GM19397 (cell line): ENCODE measurements at regions not wholly inside any gene's neighbourhood (a gene's known extent, or its start where the extent isn't known, plus 50 kb on each side); places are given as distances from the start of the nearest gene placed in this dataset.
"Not testable (repeated sequence)": the region's sequence is repeated elsewhere in the genome, so short reads cannot be mapped to it uniquely, and the experiment has no call there.

Source experiments
- ATAC-seq: cut with Tn5 transposase; IDR thresholded peaks from one replicate; pipeline ENCODE4 v1.9.1; 2021; ENCODE audit warnings: mild to moderate bottlenecking, moderate library complexity; ENCODE audit not compliant: unreplicated experiment

- no peak for ATAC-seq
These were observed 92.0 kb upstream of the TBL1X start for GRCh38 chrX:9372866-9373265.

DNA sequence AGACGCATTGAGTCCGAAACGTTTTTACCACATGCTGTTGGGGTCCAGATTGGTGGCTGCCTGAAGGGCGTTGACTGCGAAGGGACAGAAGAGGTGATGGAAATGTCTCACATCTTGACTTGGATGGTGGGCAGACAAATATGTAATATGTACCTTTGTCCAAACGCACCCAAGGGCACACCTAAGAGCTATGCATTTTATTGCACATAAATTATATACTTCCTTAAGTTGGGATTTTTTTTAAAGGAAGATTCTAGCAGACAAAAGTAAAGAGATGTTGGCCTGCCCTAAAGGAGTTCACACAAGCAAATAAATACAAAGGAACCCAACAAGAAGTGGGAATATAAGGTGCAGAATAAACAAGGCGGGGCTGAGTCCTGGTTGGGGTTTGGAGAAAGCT lies 91.1 kb upstream of the TBL1X start:
- ATAC-seq, result no peak

- no peak for ATAC-seq
These were observed 90.3 kb upstream of the TBL1X start for GRCh38 chrX:9374555-9374954.

- no peak for ATAC-seq
These were observed 88.7 kb upstream of the TBL1X start for GRCh38 chrX:9376111-9376510.

DNA sequence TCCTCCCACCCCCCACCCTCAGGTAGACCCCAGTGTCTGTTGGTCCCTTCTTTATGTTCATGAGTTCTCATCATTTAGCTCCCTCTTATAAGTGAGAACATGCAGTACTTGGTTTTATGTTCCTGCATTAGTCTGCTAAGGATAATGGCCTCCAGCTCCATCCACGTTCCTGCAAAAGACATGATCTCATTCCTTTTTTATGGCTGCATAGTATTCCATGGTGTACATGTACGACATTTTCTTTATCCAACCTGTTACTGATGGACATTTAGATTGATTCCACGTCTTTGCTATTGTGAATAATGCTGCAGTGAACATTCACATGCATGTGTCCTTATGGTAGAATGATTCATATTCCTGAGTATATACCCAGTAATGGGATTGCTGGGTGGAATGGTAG lies 87.6 kb upstream of the TBL1X start:
- not testable (repeated sequence) for ATAC-seq

DNA sequence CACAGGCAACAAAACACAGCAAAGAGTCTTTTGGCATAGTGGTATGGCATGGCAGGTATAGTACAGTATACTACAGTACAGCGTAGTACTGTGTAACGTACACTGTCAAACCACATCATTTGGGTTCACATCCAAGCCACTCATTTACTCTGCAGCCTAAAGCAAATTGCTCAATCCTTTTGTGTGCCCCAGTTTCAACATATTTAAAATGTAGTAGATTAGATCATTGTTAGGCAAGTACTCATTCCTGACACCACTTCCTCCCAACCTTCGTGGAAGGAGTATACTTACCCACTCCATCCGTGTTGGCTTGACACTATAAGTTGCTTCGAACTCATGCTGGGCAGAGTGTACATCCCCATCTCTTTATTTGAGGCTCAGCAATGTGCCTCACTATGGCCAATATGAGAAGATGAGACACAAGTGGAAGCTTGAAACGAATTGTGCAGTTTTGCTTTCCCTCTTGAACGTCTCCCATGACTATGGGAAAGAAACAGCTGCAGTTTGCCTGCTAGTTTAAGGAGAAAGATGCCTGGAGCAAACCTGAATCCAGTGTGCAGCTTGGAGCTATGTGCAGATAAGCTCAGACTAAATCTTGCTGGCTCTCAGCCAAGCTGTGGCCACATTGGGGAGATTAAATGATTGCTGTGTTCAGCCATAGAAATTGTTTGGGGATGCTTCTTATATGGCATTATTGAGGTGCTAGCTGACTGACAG lies 85.7 kb upstream of the TBL1X start:
- no peak for ATAC-seq

DNA sequence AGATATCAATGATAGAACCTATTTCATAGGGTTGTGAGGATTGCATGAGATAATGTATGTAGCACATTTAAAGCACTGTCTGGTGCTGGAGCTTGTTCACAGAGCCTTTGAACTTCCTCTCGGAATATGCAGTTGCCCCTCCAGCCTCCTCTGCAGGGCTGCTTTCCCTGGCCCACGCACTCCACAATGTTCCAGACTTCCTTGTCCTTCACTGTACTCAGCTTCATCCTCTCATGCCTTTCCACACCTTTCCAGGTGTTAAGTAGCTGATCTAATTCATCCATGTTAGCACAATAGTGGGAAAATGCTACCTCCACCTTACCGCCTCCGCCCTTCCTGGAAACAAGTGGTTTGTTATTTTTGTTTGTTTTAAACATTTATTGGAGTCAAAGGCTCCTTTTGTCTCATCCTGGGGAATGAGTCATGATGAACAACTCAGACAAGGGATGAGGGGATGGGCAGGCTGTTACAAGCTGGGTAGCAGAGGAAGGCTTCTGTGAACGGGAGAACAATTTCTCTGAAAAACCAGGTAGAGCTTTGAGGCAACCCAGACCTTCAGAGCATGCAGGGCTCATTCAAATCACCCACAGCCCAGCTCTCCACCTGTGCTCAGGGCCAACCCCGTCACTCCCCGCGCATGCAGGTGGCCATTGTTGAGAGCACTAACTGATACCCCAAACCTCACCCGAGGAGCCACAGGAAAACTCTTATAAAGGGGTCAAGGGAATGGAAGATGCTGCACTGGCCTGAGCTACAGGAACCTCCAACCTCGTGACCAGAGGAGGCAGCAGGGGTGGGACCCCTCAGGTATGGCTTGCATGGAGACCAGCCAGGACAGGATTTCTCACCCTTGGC lies 84.9 kb upstream of the TBL1X start:
- ATAC-seq, result no peak

DNA sequence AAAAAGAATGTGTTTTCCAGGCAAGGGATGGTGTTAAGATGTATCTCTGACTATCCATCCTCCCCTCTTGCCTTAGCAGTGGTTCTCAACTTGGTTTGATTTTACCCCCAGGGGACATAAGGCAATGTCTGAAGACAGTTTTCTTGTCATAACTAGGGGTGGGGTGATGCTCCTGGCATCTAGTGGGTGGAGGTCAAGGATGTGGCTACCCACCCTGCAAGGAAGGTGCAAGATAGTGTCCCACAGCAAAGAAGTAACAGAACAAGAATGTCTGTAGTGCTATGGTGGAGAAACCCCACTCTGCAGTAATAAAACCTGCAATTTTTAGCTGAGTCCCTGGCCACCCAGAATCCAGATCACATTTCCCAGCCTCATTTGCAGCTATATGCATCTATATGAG lies 81.2 kb upstream of the TBL1X start:
- ATAC-seq, result no peak

DNA sequence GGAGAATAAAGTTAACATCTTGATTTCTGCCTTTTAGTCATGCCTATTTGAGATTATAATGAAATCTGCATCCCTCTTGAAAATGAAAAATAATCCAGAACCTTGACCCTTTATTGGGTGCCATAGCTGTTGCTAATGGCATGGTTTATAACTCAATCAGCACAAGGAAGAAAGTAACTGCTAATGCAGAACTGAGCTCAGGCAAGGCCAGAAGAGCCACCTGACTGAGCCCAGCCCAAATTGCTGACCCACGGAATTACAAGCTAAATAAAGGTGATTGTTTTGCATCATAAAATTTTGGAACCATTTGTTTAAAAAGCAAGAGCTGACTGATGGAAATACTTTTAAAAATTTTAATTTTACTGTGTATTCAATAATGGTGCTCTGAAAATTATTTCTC lies 76.4 kb upstream of the TBL1X start:
- ATAC-seq, result no peak

DNA sequence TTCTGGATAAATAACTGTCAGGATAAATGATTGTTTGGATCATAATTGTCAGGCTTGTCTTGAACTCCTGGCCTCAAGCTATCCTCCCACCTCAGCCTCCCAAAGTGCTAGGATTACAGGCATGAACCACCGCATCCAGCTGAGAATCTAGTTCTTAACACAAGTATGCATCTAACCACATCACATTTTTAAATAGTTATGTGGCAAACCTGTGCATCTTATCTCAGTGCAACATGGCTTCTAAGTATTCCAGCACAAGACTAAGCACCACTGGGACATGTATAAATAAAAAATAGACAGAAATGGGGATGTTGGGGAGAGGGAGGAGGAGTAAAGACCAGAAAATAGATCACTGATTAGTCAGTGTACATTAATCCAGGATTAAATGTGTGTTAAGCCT lies 74.7 kb upstream of the TBL1X start:
- no peak for ATAC-seq

DNA sequence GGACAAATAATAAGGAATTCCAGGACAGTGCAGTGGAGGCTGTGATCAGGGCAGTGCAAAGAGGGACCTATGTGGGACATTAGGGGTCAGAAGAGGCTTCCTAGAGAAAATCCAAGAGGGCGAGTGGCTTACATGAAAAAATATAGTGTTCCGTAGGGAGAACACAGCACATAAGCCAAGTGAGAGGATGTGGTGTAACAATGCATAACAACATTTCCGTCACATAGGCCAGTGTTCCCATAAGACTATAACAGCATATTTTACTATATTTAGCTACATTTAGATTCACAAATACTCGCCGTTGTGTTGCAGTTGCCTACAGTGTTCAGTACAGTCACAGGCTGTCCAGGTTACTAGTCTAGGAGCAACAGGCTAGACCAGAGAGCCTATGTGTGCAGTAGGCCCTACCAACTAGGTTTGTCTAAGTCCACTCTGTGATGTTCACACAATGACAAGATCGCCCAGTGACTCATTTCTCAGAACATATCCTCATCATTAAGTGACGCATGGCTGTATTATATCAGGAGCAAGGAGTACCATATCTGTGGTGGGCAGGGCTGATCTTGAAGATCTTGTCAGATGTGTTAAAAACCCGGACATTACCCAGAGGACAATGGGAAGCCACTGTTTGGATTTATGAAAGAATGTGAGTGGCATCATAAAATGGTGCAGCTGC lies 74.0 kb upstream of the TBL1X start:
- no peak for ATAC-seq

DNA sequence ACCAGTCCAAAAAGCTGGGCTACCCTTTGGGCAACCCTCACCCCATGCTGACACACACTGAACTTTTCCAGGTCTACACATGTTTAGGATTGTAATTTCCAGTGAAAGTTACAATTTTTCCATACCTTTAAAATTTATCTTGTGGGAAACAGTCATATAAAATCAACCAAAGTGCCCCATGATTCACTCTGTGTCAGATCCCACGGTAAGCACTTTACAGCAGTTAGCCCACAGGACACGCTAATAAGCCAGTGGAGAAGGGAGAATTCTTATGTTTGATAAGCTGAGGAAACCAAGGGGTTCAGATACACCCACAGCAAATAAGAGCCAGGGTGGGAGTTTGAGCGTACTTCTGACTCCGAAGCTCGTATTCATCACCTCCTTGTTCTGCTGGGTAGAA lies 72.4 kb upstream of the TBL1X start:
- no peak for ATAC-seq

- ATAC-seq, result no peak
These were observed 71.3 kb upstream of the TBL1X start for GRCh38 chrX:9393571-9393970.

DNA sequence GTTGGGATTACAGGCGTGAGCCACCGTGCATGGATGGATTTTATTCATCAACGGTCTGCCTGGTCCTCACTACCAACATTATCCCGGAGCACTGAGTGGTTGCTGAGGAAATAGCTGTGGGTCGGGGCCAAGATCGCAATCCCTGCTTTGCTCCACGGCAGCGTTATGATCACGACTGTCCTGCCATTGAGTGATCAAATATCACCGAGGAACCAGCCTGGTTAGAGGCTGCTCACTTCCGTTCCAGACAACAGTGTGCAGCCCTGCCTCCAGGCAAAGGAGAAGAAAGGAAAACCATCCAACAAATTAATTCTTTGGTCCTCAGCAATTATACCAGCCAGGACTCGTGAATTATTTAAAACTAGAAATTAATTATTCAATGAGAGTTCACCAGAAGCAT lies 70.6 kb upstream of the TBL1X start:
- ATAC-seq, result no peak

DNA sequence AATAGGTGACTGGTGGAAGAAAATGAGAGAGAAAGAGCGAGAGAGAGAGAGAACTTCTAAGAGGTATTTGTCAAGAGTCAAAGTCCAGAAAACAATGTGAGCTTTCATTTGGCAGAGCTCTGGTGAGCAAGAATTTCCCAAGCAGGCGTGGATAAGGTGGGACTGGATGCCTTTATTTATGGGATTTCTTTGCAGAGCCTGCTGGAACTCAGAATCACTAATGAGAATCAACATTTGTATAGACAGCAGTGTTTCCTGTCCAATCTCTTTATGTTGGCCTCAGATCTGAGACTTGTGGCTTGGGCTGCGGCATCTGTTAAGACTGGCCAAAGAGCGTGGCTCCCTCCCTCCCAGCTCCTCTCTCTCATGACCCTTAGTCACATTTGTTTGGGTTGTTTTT lies 67.9 kb upstream of the TBL1X start:
- ATAC-seq, result no peak

DNA sequence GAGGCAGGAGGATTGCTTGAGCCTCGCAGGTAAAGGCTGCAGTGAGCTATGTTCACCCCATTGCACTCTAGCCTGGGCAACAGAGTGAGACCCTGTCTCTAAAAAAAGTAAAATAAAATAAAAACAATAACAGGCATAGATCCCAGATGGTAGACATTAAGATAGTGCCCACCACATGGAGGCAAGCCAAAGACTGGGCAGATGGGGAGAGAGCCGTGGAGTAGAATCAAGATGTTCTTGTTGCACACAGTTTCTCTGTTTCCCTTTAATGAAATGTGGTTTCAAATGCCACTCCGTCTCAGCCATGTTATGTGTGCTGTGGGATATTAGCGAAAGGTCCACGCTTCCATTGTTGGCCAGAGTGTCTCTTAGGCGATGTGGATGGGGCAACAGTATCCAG lies 63.8 kb upstream of the TBL1X start:
- ATAC-seq, result no peak

DNA sequence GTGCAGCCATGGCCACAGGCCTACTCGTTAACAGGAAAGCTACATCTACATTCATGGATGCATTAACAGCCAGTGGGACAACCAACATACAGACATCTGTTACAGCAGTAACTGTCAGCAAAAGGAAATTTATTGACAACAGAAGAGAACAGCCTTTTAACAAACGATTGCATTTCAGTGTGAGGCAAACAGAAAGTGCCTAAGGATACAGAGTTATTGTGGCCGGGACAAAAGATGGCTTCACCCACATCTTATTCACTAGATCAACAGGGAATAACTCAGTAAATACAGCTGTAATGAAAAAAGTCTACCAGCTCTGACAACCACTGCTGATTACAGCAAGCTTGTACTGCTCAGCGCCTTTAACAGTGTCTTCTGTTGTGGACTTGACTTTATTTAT lies 61.5 kb upstream of the TBL1X start:
- no peak for ATAC-seq

GRCh38 chrX:9405635-9406034 lies 59.2 kb upstream of the TBL1X start:
- ATAC-seq, result not testable (repeated sequence)

DNA sequence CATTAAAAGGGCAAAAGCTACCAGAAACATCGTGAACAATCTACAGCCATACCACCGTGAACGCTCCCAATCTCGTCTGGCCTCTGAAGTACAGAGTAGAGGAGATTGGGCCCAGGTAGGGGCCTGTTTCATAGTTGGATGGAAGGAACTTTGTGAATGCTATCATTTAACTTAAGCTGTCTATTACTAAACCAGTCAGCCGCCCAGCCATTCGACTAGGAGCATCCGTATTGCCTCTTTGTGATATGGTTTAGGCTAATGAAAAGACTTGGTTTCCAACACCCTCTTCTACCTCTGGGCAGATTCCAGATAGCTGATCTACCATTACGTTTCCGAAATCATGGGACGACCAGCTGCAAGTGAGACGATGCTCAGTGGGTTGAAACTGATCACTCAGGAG lies 54.0 kb upstream of the TBL1X start:
- not testable (repeated sequence) for ATAC-seq

- not testable (repeated sequence) for ATAC-seq
These were observed 53.2 kb upstream of the TBL1X start for GRCh38 chrX:9411682-9412081.

GRCh38 chrX:9414416-9414815 lies 50.4 kb upstream of the TBL1X start:
- no peak for ATAC-seq
